Thymus (tissue), 11 donors: ENCODE measurements at regions not wholly inside any gene's neighbourhood (a gene's known extent, or its start where the extent isn't known, plus 50 kb on each side); places are given as distances from the start of the nearest gene placed in this dataset.

Experiments
- DNase-seq, 9 donors: peaks; one replicate each; pipeline ENCODE4 v3.0.0-alpha.2; 2013; ENCODE audit warnings: low spot score in 9 of 9, low read depth in 6 of 9, missing footprints in 1 of 9
- H3K27ac ChIP-seq, 2 donors: one replicate each; pipeline ENCODE4 v1.5.1; 2013; ENCODE audit warnings: control low read depth in 1 of 2, low read depth in 1 of 2, low read length in 1 of 2, mild to moderate bottlenecking in 1 of 2, moderate library complexity in 1 of 2
- H3K27me3 ChIP-seq, 2 donors: one replicate each; pipeline ENCODE4 v1.5.1; 2013; ENCODE audit warnings: low read length in 1 of 2; ENCODE audit not compliant: control insufficient read depth in 2 of 2, insufficient read depth in 1 of 2
- H3K36me3 ChIP-seq, 2 donors: one replicate each; pipeline ENCODE4 v1.5.1; 2013; ENCODE audit warnings: low read length in 1 of 2, mild to moderate bottlenecking in 1 of 2, moderate library complexity in 1 of 2; ENCODE audit not compliant: control insufficient read depth in 2 of 2, insufficient read depth in 2 of 2
- H3K4me1 ChIP-seq, 2 donors: one replicate each; pipeline ENCODE4 v1.5.1; 2013; ENCODE audit warnings: low read length in 2 of 2; ENCODE audit not compliant: control insufficient read depth in 2 of 2, insufficient read depth in 2 of 2
- H3K4me3 ChIP-seq, 2 donors: one replicate each; pipeline ENCODE4 v1.5.1; 2013; ENCODE audit warnings: low read length in 2 of 2, control low read depth in 1 of 2, mild to moderate bottlenecking in 1 of 2
- H3K9me3 ChIP-seq, 2 donors: one replicate each; pipeline ENCODE4 v1.5.1; 2013; ENCODE audit warnings: low read length in 1 of 2, mild to moderate bottlenecking in 1 of 2; ENCODE audit not compliant: control insufficient read depth in 2 of 2, insufficient read depth in 1 of 2
- WGBS: extraction: QIAGEN DNeasy Blood & Tissue Kit; methylation state at CpG from one replicate; pipeline ENCODE4 v1.1.7; 2013; 5-methylcytosine and 5-hydroxymethylcytosine counted together
- donor health status: healthy.

DNA sequence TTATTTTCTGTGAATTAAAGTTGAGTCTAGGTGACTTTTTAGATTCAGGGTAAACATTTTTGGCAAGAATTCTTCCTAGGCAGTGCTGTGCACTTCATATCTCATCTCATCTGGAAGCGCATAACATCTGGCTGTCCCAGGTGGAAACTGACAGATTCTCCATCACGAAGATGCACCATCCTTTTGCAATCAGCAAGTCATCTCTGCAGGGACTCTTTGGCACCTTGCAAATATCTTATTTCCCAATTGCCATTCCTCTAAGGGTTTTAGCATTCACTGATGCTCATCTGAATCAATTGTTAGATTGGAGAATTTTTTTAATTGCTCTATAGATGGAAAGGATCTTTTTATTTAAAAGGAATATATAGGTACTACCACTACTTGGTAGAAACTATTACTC is 282.7 kb upstream of the ATP10A start:
- H3K4me1 ChIP-seq = no peaks in the 10 kb centered on the region

DNA sequence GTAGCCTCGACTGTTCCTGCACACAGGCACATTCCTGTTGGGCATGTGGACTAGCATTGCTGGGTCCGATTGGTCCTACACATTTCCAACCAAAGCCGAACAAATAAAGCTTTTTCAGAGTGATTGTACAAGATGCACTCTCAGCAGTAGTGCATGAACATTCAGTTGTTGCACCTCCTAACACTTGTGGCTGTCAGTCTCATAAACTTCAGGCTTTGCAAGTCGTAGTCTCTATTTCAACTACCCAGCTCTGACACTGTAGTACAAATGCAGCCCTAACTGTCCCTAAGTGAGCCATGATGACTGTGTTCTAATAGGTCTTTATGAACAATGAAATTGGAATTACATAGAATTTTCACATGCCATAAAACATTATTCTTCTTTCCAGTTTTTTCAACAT is 281.7 kb upstream of the ATP10A start:
- H3K4me1 ChIP-seq = no peaks in the 10 kb centered on the region
- no peaks in the 10 kb centered on the region for H3K9me3 ChIP-seq
- no peaks in the 10 kb centered on the region for H3K27me3 ChIP-seq
- no peak overlapping the region for H3K27ac ChIP-seq
- H3K4me3 ChIP-seq = no peak overlapping the region
- no peak for DNase-seq
- no peaks in the 10 kb centered on the region for H3K36me3 ChIP-seq
- WGBS = 90% methylated on average over 4 of the region's 4 CpGs

More for the DNA sequence above, 282.7 kb upstream of the ATP10A start:
- WGBS = 94% methylated on average over 2 of the region's 2 CpGs
- Histone ChIP-seq H3K9me3 (no peaks in the 10 kb centered on the region), H3K4me3 (no peak overlapping the region), H3K36me3 (no peaks in the 10 kb centered on the region), H3K27me3 (no peaks in the 10 kb centered on the region), H3K27ac (no peak overlapping the region)
- no peak for DNase-seq

GRCh38 chr15:26143221-26143620 is 280.1 kb upstream of the ATP10A start:
- Histone ChIP-seq H3K9me3 (peaks cover 0 to 1% of the 10 kb centered on the region in 2 donors), H3K4me3 (no peak overlapping the region), H3K36me3 (no peaks in the 10 kb centered on the region), H3K27ac (no peak overlapping the region), H3K27me3 (no peaks in the 10 kb centered on the region), H3K4me1 (no peaks in the 10 kb centered on the region)
- 93% methylated on average over 1 of the region's 1 CpG for WGBS
- DNase-seq = no peak

DNA sequence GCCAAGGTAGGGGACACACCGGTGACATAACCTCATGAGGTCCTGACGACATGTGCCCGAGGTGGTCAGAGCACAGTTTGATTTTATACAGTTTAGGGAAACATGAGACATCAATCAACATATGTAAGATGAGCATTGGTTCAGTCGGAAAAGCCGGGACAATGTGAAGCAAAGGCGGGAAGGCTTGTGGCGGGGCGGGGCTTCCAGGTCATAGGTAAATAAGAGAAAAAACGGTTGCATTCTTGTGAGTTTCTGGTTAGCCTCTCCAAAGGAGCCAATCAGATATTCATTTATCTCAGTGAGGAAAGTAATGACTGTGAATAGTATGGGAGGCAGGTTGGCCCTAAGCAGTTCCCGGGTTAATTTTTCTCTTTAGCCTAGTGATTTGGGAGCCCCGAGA is 271.7 kb upstream of the ATP10A start:
- Histone ChIP-seq H3K4me1 (no peaks in the 10 kb centered on the region), H3K27ac (no peak overlapping the region), H3K9me3 (peaks cover 0 to 1% of the 10 kb centered on the region in 2 donors), H3K27me3 (no peaks in the 10 kb centered on the region), H3K36me3 (no peaks in the 10 kb centered on the region), H3K4me3 (no peak overlapping the region)
- WGBS = 86% methylated on average over 11 of the region's 11 CpGs
- no peak for DNase-seq

GRCh38 chr15:26134152-26134551 is 271.0 kb upstream of the ATP10A start:
- no peak overlapping the region for H3K4me3 ChIP-seq
- no peak for DNase-seq
- no peaks in the 10 kb centered on the region for H3K4me1 ChIP-seq
- peaks cover 0 to 1% of the 10 kb centered on the region in 2 donors for H3K9me3 ChIP-seq
- H3K27me3 ChIP-seq = no peaks in the 10 kb centered on the region
- H3K27ac ChIP-seq = no peak overlapping the region
- H3K36me3 ChIP-seq = no peaks in the 10 kb centered on the region
- 90% methylated on average over 5 of the region's 5 CpGs for WGBS

DNA sequence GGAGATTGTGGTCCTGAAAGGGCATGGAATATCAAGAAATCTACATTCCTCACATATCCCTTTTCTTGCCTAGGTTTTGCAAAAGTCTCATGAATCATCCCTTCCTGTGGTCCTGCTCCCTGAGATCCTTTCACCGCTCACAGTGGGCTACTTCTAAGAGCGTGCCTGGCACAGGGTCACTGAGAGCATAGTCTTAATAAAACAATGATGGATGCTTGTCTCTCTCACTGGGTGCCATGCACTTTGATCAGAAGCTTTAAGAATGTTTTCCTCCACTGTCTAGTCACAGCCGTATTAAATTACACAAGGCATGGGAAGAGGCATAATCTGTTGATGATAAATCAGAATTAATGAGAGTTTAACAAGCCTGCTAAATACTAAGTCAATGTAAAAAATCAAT is 269.7 kb upstream of the ATP10A start:
- 82% methylated on average over 3 of the region's 3 CpGs for WGBS

DNA sequence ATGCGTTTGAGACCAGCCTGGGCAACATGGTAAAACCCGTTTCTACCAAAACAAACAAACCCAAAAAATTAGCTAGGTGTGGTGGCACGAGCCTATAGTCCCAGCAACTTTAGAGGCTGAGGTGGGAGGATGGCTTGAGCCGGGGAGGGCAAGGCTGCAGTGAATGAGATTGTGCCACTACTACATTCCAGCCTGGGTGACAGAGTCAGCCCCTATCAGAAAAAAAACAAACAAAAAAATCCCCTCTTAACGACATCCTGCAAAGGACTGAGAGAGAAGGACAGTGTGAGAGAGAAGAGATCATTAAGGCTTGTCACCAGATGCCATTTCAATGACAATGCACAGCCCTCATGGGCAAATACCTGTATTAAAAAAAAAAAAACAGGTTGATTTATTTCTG is 266.7 kb upstream of the ATP10A start:
- WGBS = 50% methylated on average over 5 of the region's 5 CpGs
- Histone ChIP-seq H3K27ac (no peak overlapping the region), H3K36me3 (no peaks in the 10 kb centered on the region), H3K27me3 (no peaks in the 10 kb centered on the region), H3K4me1 (no peaks in the 10 kb centered on the region), H3K9me3 (no peaks in the 10 kb centered on the region), H3K4me3 (no peak overlapping the region)
- DNase-seq = no peak

More for the DNA sequence above, 269.7 kb upstream of the ATP10A start:
- Histone ChIP-seq H3K4me1 (no peaks in the 10 kb centered on the region), H3K9me3 (no peaks in the 10 kb centered on the region), H3K27ac (no peak overlapping the region), H3K36me3 (no peaks in the 10 kb centered on the region), H3K27me3 (no peaks in the 10 kb centered on the region), H3K4me3 (no peak overlapping the region)
- no peak for DNase-seq

GRCh38 chr15:26128611-26129140 is 265.5 kb upstream of the ATP10A start:
- no peaks in the 10 kb centered on the region for H3K9me3 ChIP-seq
- DNase-seq = no peak
- no peak overlapping the region for H3K4me3 ChIP-seq
- 90% methylated on average over 7 of the region's 7 CpGs for WGBS
- no peaks in the 10 kb centered on the region for H3K36me3 ChIP-seq
- no peaks in the 10 kb centered on the region for H3K4me1 ChIP-seq
- no peak overlapping the region for H3K27ac ChIP-seq
- no peaks in the 10 kb centered on the region for H3K27me3 ChIP-seq

GRCh38 chr15:26126819-26127387 is 263.8 kb upstream of the ATP10A start:
- Histone ChIP-seq H3K4me1 (no peaks in the 10 kb centered on the region), H3K4me3 (no peak overlapping the region), H3K27me3 (no peaks in the 10 kb centered on the region), H3K36me3 (no peaks in the 10 kb centered on the region), H3K9me3 (no peaks in the 10 kb centered on the region), H3K27ac (no peak overlapping the region)
- DNase-seq = no peak
- WGBS = 93% methylated on average over 3 of the region's 3 CpGs
